C4-2B (cell line): ENCODE measurements at regions not wholly inside any gene's neighbourhood (a gene's known extent, or its start where the extent isn't known, plus 50 kb on each side); places are given as distances from the start of the nearest gene placed in this dataset.

ENCODE experiments used
- ZFX ChIP-seq: fragments of 450-650 bp; IDR thresholded peaks from 2 replicates; pipeline ENCODE4 v1.6.1; 2017
- TF ChIP-seq, protein P1 (sequence below): fragments of 450-650 bp; conservative IDR thresholded peaks from 2 replicates; pipeline ENCODE4 v1.5.1; 2017; ENCODE audit warnings: mild to moderate bottlenecking

DNA sequence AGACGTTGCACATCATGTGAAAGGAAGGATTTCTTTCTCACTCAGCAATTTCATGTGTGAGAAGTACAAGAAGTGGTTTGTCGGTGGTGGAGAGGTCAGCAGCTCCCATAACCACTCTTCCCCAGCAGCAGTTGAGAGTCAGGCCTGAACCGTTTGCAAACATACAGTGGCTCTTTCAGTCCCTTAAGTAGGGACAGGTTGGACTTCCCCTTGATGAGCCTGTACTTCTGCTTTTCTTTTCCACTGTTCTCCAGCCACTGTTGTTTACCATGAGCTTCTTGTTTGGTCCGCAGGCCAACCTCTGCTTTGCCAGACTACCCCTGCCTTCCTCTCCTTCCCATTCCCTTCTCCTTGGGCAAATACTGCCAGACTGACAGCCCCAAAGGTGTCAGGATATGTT is 391.3 kb upstream of the CELF4 start:
- TF ChIP-seq, protein P1, sequence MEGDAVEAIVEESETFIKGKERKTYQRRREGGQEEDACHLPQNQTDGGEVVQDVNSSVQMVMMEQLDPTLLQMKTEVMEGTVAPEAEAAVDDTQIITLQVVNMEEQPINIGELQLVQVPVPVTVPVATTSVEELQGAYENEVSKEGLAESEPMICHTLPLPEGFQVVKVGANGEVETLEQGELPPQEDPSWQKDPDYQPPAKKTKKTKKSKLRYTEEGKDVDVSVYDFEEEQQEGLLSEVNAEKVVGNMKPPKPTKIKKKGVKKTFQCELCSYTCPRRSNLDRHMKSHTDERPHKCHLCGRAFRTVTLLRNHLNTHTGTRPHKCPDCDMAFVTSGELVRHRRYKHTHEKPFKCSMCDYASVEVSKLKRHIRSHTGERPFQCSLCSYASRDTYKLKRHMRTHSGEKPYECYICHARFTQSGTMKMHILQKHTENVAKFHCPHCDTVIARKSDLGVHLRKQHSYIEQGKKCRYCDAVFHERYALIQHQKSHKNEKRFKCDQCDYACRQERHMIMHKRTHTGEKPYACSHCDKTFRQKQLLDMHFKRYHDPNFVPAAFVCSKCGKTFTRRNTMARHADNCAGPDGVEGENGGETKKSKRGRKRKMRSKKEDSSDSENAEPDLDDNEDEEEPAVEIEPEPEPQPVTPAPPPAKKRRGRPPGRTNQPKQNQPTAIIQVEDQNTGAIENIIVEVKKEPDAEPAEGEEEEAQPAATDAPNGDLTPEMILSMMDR, result no peak
- no peak for TF ChIP-seq ZFX
